Keratinocyte (primary cell): ENCODE measurements at regions not wholly inside any gene's neighbourhood (a gene's known extent, or its start where the extent isn't known, plus 50 kb on each side); places are given as distances from the start of the nearest gene placed in this dataset.
"Not testable (repeated sequence)": the region's sequence is repeated elsewhere in the genome, so short reads cannot be mapped to it uniquely, and the experiment has no call there.

Source experiments
- DNase-seq: peaks from one replicate; pipeline ENCODE4 v3.0.0-alpha.2; 2011; ENCODE audit warnings: low read depth, missing footprints, low spot score
- FAIRE-seq: peaks from 2 replicates; lab custom pipeline; 2011; peaks lifted over from hg19 to GRCh38; lab: Jason Lieb, UNC
- H2AFZ ChIP-seq: 2 replicates; pipeline ENCODE4 v1.6.0; 2012; ENCODE audit warnings: low read length, control low read depth, inconsistent platforms; ENCODE audit not compliant: control insufficient read depth
- H3K27ac ChIP-seq: 2 replicates; pipeline ENCODE4 v1.5.1; 2011; ENCODE audit warnings: low read length; ENCODE audit not compliant: control insufficient read depth, insufficient read depth
- H3K27me3 ChIP-seq: 3 replicates; pipeline ENCODE4 v1.6.0; 2011; ENCODE audit warnings: low read length; ENCODE audit not compliant: control insufficient read depth, insufficient read depth; ENCODE audit errors: extremely low read depth
- H3K36me3 ChIP-seq, 2 experiments: 2 replicates in 1 of 2; 3 replicates in 1 of 2; pipeline ENCODE4 v1.5.1; 2011; ENCODE audit warnings: low read length in 2 of 2, mild to moderate bottlenecking in 1 of 2; ENCODE audit not compliant: control insufficient read depth in 2 of 2, insufficient read depth in 2 of 2; ENCODE audit errors: extremely low read depth in 1 of 2
- H3K4me1 ChIP-seq: 3 replicates; pipeline ENCODE4 v1.5.1; 2011; ENCODE audit warnings: low read length; ENCODE audit not compliant: control insufficient read depth, insufficient read depth; ENCODE audit errors: extremely low read depth
- H3K4me2 ChIP-seq: 3 replicates; pipeline ENCODE4 v1.6.0; 2011; ENCODE audit warnings: low read depth, low read length; ENCODE audit not compliant: control insufficient read depth, insufficient read depth; ENCODE audit errors: extremely low read depth
- H3K4me3 ChIP-seq, 3 experiments: fragments of 200-600 bp in 1 of 3; sonication (generic) in 1 of 3; 2 replicates in 2 of 3; 3 replicates in 1 of 3; pipeline ENCODE4 v1.5.1; 2011 to 2016; ENCODE audit warnings: low read length in 3 of 3, mild to moderate bottlenecking in 3 of 3, control low read depth in 2 of 3, inconsistent platforms in 1 of 3, low read depth in 1 of 3, mixed read lengths in 1 of 3, mixed run types in 1 of 3, moderate library complexity in 1 of 3; ENCODE audit not compliant: control insufficient read depth in 2 of 3, insufficient read depth in 2 of 3; ENCODE audit errors: extremely low read depth in 1 of 3
- H3K79me2 ChIP-seq: 2 replicates; pipeline ENCODE4 v1.6.0; 2012; ENCODE audit warnings: low read length; ENCODE audit not compliant: control insufficient read depth, insufficient read depth
- H3K9ac ChIP-seq: 3 replicates; pipeline ENCODE4 v1.6.0; 2011; ENCODE audit warnings: low read length; ENCODE audit not compliant: control insufficient read depth, insufficient read depth; ENCODE audit errors: extremely low read depth
- H3K9me1 ChIP-seq: 3 replicates; pipeline ENCODE4 v1.6.0; 2011; ENCODE audit warnings: low read length; ENCODE audit not compliant: control insufficient read depth, insufficient read depth; ENCODE audit errors: extremely low read depth
- H3K9me3 ChIP-seq: 2 replicates; pipeline ENCODE4 v1.5.1; 2012; ENCODE audit warnings: low read depth, low read length; ENCODE audit not compliant: control insufficient read depth
- H4K20me1 ChIP-seq: 3 replicates; pipeline ENCODE4 v1.6.0; 2011; ENCODE audit warnings: low read length; ENCODE audit not compliant: control insufficient read depth, insufficient read depth; ENCODE audit errors: extremely low read depth
- EZH2 ChIP-seq: IDR thresholded peaks from one replicate; pipeline ENCODE4 v1.6.1; 2012; ENCODE audit warnings: inconsistent platforms, mild to moderate bottlenecking, low read length, moderate library complexity
- dilution Hi-C: fragments of 300-500 bp; cut with MboI; formaldehyde crosslinking; loops from one replicate; pipeline ENCODE4 v1.7.0; 2020; ENCODE audit warnings: low sequenced_read_pairs; ENCODE audit not compliant: extremely low pct_ligation_motif_present
- TF ChIP-seq, protein P1 (sequence below), 3 experiments: IDR thresholded peaks in 1 of 3; conservative IDR thresholded peaks in 1 of 3; optimal IDR thresholded peaks in 1 of 3; 2 replicates in 2 of 3; 3 replicates in 1 of 3; pipeline versions ENCODE3 to v1.5.1; 2011; ENCODE audit warnings: low read length in 3 of 3, mild to moderate bottlenecking in 3 of 3, moderate library complexity in 2 of 3, control low read depth in 1 of 3, inconsistent platforms in 1 of 3; ENCODE audit not compliant: insufficient read depth in 2 of 3; ENCODE audit errors: extremely low read depth in 1 of 3

DNA sequence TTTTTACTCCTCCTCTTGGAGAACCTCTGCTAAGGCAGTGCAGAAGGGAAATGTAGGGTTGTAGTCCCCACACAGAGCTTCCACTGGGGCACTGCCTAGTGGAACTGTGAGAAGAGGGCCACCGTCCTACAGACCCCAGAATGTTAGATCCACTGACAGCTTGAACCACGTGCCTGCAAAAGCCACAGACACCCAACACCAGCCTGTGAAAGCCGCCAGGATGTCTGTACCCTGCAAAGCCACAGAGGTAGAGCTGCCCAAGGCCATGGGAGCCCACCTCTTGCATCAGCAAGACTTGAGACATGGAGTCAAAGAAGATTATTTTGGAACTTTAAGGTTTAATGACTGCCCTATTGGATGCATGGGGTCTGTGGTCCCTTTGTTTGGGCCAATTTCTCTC is 112.1 kb downstream of the RSL24D1 start:
- Histone ChIP-seq H3K79me2 (no peaks in the 10 kb centered on the region), H3K9me3 (no peaks in the 10 kb centered on the region), H3K4me2 (no peak overlapping the region), H3K4me1 (no peaks in the 10 kb centered on the region), H3K27me3 (no peaks in the 10 kb centered on the region), H3K36me3 (no peaks in the 10 kb centered on the region), H4K20me1 (no peaks in the 10 kb centered on the region), H3K27ac (no peak overlapping the region), H2AFZ (no peak overlapping the region), H3K4me3 (no peak overlapping the region), H3K9ac (no peak overlapping the region), H3K9me1 (no peaks in the 10 kb centered on the region)
- DNase-seq (no peak), FAIRE-seq (no peak)
- dilution Hi-C loops, result no loop called here
- TF ChIP-seq, protein P1, sequence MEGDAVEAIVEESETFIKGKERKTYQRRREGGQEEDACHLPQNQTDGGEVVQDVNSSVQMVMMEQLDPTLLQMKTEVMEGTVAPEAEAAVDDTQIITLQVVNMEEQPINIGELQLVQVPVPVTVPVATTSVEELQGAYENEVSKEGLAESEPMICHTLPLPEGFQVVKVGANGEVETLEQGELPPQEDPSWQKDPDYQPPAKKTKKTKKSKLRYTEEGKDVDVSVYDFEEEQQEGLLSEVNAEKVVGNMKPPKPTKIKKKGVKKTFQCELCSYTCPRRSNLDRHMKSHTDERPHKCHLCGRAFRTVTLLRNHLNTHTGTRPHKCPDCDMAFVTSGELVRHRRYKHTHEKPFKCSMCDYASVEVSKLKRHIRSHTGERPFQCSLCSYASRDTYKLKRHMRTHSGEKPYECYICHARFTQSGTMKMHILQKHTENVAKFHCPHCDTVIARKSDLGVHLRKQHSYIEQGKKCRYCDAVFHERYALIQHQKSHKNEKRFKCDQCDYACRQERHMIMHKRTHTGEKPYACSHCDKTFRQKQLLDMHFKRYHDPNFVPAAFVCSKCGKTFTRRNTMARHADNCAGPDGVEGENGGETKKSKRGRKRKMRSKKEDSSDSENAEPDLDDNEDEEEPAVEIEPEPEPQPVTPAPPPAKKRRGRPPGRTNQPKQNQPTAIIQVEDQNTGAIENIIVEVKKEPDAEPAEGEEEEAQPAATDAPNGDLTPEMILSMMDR (optimal IDR thresholded peaks at IDR 0.05 in 1 of 3, IDR thresholded peaks at IDR 0.05 in 1 of 3, conservative IDR thresholded peaks at IDR 0.05 in 1 of 3; ENCODE audit: extremely low read depth in 1 of 3, insufficient read depth in 2 of 3, low read length in 3 of 3), result no peak

DNA sequence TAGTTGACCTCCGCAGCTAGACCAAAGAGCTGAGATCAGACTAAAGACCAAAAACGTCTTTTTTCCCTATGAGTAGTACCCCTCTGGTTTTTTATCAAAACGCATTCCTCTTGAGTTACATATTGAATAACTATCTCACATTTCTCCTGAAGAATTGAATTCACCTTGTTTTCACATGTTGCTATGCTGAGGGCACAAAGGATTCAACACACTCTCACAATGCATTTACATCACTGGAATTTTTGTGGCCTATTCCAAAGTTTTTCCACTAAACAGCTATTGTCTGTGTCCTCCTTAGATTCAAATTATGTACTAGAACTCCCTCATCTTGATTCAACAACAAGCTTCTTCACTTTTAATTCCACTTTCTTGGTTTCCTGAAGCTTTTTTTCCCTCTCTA is 112.5 kb downstream of the RSL24D1 start:
- H3K36me3 ChIP-seq, result no peaks in the 10 kb centered on the region
- H3K9ac ChIP-seq, result no peak overlapping the region
- H3K9me1 ChIP-seq, result no peaks in the 10 kb centered on the region
- H3K27ac ChIP-seq, result no peak overlapping the region
- no peaks in the 10 kb centered on the region for H3K79me2 ChIP-seq
- no peak overlapping the region for H3K4me2 ChIP-seq
- no peak for DNase-seq
- dilution Hi-C loops, result no loop called here
- no peaks in the 10 kb centered on the region for H3K27me3 ChIP-seq
- H4K20me1 ChIP-seq, result no peaks in the 10 kb centered on the region
- TF ChIP-seq EZH2, result no peak
- TF ChIP-seq, protein P1 (optimal IDR thresholded peaks at IDR 0.05 in 1 of 3, IDR thresholded peaks at IDR 0.05 in 1 of 3, conservative IDR thresholded peaks at IDR 0.05 in 1 of 3; ENCODE audit: extremely low read depth in 1 of 3, insufficient read depth in 2 of 3, low read length in 3 of 3), result no peak
- H2AFZ ChIP-seq, result no peak overlapping the region
- no peak for FAIRE-seq
- H3K4me1 ChIP-seq, result no peaks in the 10 kb centered on the region
- no peaks in the 10 kb centered on the region for H3K9me3 ChIP-seq
- H3K4me3 ChIP-seq, result no peak overlapping the region

DNA sequence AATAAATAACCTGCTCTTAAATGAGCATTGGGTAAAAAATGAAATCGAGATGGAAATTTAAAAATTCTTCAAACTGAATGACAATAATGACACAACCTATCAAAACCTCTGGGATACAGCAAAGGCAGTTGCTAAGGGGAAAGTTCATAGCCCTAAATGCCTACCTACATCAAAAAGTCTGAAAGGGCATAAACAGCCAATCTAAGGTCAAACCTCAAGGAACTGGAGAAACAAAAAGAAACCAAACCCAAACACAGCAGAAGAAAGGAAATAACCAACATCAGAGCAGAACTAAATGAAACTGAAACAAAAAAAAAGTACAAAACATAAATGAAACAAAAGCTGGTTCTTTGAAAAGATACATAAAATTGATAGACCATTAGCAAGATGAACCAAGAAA is 119.7 kb downstream of the RSL24D1 start:
- H3K27me3 ChIP-seq, H3K27ac ChIP-seq, H3K4me1 ChIP-seq, H3K9me3 ChIP-seq, H2AFZ ChIP-seq, H3K4me2 ChIP-seq, DNase-seq, H3K36me3 ChIP-seq, H3K9ac ChIP-seq, H3K79me2 ChIP-seq, H3K4me3 ChIP-seq, FAIRE-seq, H4K20me1 ChIP-seq, dilution Hi-C loops, H3K9me1 ChIP-seq: not testable (repeated sequence)
